Neural progenitor cell (in vitro differentiated cells): ENCODE measurements at regions not wholly inside any gene's neighbourhood (a gene's known extent, or its start where the extent isn't known, plus 50 kb on each side); places are given as distances from the start of the nearest gene placed in this dataset.

Experiments
- DNase-seq: peaks from one replicate; pipeline ENCODE4 v3.0.0-alpha.2; 2016; ENCODE audit warnings: low spot score
- H2AFZ ChIP-seq: fragments of 200-600 bp; sonication (generic); replicated peaks from 2 replicates; pipeline ENCODE4 v1.6.1; 2016; ENCODE audit warnings: antibody characterized with exemption
- H3F3A ChIP-seq: fragments of 200-600 bp; sonication (generic); 2 replicates; pipeline ENCODE4 v1.6.1; 2016; ENCODE audit warnings: antibody characterized with exemption, low read depth
- H3K27ac ChIP-seq: fragments of 200-600 bp; sonication (generic); 2 replicates; pipeline ENCODE4 v1.5.1; 2016; ENCODE audit warnings: mild to moderate bottlenecking
- H3K27me3 ChIP-seq: fragments of 200-600 bp; sonication (generic); 2 replicates; pipeline ENCODE4 v1.6.1; 2016; ENCODE audit warnings: mild to moderate bottlenecking, moderate library complexity
- H3K36me3 ChIP-seq: fragments of 200-600 bp; sonication (generic); 2 replicates; pipeline ENCODE4 v1.5.1; 2016
- H3K4me1 ChIP-seq: fragments of 200-600 bp; sonication (generic); 2 replicates; pipeline ENCODE4 v1.6.1; 2016; ENCODE audit warnings: mixed run types
- H3K4me2 ChIP-seq: fragments of 200-600 bp; sonication (generic); 2 replicates; pipeline ENCODE4 v1.6.1; 2016
- H3K4me3 ChIP-seq: fragments of 200-600 bp; sonication (generic); 2 replicates; pipeline ENCODE4 v1.5.1; 2016
- H3K79me2 ChIP-seq: fragments of 200-600 bp; sonication (generic); 2 replicates; pipeline ENCODE4 v1.6.1; 2016; ENCODE audit warnings: low read depth
- H3K9ac ChIP-seq: fragments of 200-600 bp; sonication (generic); 2 replicates; pipeline ENCODE4 v1.6.1; 2016
- H3K9me3 ChIP-seq: fragments of 200-600 bp; sonication (generic); 2 replicates; pipeline ENCODE4 v1.5.1; 2016; ENCODE audit warnings: low read depth
- H4K20me1 ChIP-seq: fragments of 200-600 bp; sonication (generic); 2 replicates; pipeline ENCODE4 v1.6.1; 2016; ENCODE audit warnings: low read depth
- H3K27ac Mint-ChIP-seq: 3 replicates; pipeline ENCODE4 v1.8.0; 2021; ENCODE audit warnings: mixed read lengths
- H3K27me3 Mint-ChIP-seq: 2 replicates; pipeline ENCODE4 v1.8.0; 2022; ENCODE audit warnings: low read depth, mild to moderate bottlenecking, inconsistent platforms, moderate library complexity, mixed read lengths; ENCODE audit not compliant: insufficient read depth
- H3K36me3 Mint-ChIP-seq: 3 replicates; pipeline ENCODE4 v1.8.0; 2021; ENCODE audit warnings: mixed read lengths
- H3K4me1 Mint-ChIP-seq: 3 replicates; pipeline ENCODE4 v1.8.0; 2021; ENCODE audit warnings: mixed read lengths
- H3K4me3 Mint-ChIP-seq: 3 replicates; pipeline ENCODE4 v1.8.0; 2021; ENCODE audit warnings: mild to moderate bottlenecking, moderate library complexity, mixed read lengths
- H3K9me3 Mint-ChIP-seq: 3 replicates; pipeline ENCODE4 v1.8.0; 2020; ENCODE audit warnings: mixed read lengths
- EZH2 ChIP-seq: fragments of 200-600 bp; sonication (generic); IDR thresholded peaks from 2 replicates; pipeline ENCODE4 v1.6.1; 2017; ENCODE audit warnings: antibody characterized with exemption, mild to moderate bottlenecking, moderate library complexity
- EZH2phosphoT487 ChIP-seq: fragments of 200-600 bp; sonication (generic); IDR thresholded peaks from 2 replicates; pipeline ENCODE4 v1.6.1; 2017; ENCODE audit warnings: antibody characterized with exemption
- TF ChIP-seq, protein P1 (sequence below): fragments of 200-600 bp; sonication (generic); IDR thresholded peaks from 2 replicates; pipeline ENCODE4 v1.5.1; 2017; ENCODE audit warnings: antibody characterized with exemption, mild to moderate bottlenecking

DNA sequence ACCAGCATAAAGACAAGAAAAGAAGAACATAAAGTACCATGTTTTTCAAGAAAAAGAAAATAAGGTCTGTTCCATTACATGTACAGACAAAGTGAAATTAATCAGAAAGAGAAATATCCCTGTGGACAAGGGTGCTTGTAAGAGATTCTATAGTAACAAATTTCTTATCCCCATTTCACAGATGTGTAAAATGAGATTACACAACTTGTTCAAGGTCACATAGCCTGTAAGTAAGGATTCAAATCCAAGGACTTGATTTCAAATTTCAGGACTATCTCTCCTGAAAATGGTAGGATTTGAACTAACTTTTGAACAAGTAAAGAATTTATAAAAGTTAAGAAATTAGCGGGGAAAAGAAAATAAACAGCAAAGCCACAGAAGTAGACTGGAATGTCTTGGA lies 248.2 kb upstream of the SLC39A10 start:
- H3K4me3 Mint-ChIP-seq: no peak overlapping the region
- H3K9me3 Mint-ChIP-seq: no peaks in the 10 kb centered on the region
- H3K27ac ChIP-seq: no peak overlapping the region

DNA sequence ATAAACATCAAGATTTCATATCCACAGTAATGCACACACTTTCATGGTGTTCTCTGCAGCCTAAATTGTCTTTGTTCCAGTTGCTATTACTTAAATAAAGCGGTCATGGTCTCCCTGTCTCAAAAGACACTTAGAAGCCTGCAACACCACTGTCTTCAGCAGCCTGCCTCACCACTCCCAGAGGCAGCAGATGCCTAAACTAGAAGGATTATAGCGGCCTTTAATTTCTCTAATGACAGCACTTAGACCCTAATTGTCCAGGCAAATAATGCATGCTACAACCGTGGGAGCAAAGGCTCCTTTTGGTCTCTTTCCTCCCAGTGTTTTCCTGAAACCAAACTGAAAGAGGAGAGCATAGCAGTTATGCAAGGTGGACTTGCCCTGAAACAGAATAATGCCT lies 248.8 kb upstream of the SLC39A10 start:
- Mint-ChIP-seq H3K4me3 (no peak overlapping the region), H3K4me1 (peaks cover 6% of the 10 kb centered on the region), H3K27me3 (no peaks in the 10 kb centered on the region), H3K9me3 (no peaks in the 10 kb centered on the region), H3K36me3 (no peaks in the 10 kb centered on the region), H3K27ac (no peak overlapping the region)
- Histone ChIP-seq H3K4me2 (no peak overlapping the region), H3K4me3 (no peak overlapping the region), H3K4me1 (no peaks in the 10 kb centered on the region), H3K79me2 (no peaks in the 10 kb centered on the region), H3K36me3 (no peaks in the 10 kb centered on the region), H2AFZ (no peak overlapping the region), H4K20me1 (no peaks in the 10 kb centered on the region), H3K27me3 (no peaks in the 10 kb centered on the region), H3K9me3 (no peaks in the 10 kb centered on the region), H3K9ac (no peak overlapping the region), H3K27ac (no peak overlapping the region), H3F3A (no peaks in the 10 kb centered on the region)
- TF ChIP-seq, protein P1, sequence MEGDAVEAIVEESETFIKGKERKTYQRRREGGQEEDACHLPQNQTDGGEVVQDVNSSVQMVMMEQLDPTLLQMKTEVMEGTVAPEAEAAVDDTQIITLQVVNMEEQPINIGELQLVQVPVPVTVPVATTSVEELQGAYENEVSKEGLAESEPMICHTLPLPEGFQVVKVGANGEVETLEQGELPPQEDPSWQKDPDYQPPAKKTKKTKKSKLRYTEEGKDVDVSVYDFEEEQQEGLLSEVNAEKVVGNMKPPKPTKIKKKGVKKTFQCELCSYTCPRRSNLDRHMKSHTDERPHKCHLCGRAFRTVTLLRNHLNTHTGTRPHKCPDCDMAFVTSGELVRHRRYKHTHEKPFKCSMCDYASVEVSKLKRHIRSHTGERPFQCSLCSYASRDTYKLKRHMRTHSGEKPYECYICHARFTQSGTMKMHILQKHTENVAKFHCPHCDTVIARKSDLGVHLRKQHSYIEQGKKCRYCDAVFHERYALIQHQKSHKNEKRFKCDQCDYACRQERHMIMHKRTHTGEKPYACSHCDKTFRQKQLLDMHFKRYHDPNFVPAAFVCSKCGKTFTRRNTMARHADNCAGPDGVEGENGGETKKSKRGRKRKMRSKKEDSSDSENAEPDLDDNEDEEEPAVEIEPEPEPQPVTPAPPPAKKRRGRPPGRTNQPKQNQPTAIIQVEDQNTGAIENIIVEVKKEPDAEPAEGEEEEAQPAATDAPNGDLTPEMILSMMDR: no peak
- TF ChIP-seq EZH2 (no peak), EZH2phosphoT487 (no peak)
- DNase-seq: no peak

More for the DNA sequence above, 248.2 kb upstream of the SLC39A10 start:
- no peaks in the 10 kb centered on the region for H4K20me1 ChIP-seq
- no peak overlapping the region for H3K4me2 ChIP-seq
- no peaks in the 10 kb centered on the region for H3K79me2 ChIP-seq
- Mint-ChIP-seq H3K27ac (no peak overlapping the region), H3K36me3 (no peaks in the 10 kb centered on the region), H3K4me1 (peaks cover 6% of the 10 kb centered on the region), H3K27me3 (no peaks in the 10 kb centered on the region)
- no peak overlapping the region for H3K4me3 ChIP-seq
- H3K27me3 ChIP-seq: no peaks in the 10 kb centered on the region
- no peaks in the 10 kb centered on the region for H3K9me3 ChIP-seq
- no peaks in the 10 kb centered on the region for H3F3A ChIP-seq
- H2AFZ ChIP-seq: no peak overlapping the region
- H3K4me1 ChIP-seq: no peaks in the 10 kb centered on the region
- TF ChIP-seq EZH2 (no peak), EZH2phosphoT487 (no peak)
- TF ChIP-seq, protein P1: no peak
- H3K36me3 ChIP-seq: no peaks in the 10 kb centered on the region
- no peak overlapping the region for H3K9ac ChIP-seq
- DNase-seq: no peak

DNA sequence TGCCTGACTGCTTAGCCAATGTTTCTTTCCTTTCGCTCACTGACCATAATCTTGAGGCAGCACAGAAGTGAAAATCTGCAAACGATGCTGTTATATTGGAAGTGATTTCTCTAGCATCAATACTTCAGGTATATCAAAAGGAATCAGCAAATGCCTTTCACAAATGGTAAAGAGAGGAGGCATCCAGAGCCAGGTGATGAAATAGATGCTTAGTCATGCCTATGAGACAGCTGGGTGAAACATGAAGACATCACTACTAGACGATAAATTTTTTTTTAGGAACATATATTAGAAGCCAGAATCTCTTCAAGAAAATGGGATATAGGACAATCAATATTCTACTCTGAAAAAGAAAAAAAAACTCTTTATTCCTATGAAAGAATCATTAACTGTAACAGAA lies 249.2 kb upstream of the SLC39A10 start:
- Histone ChIP-seq H3K4me1 (no peaks in the 10 kb centered on the region), H3K4me3 (no peak overlapping the region), H3K79me2 (no peaks in the 10 kb centered on the region), H3F3A (no peaks in the 10 kb centered on the region), H3K27ac (no peak overlapping the region), H3K36me3 (no peaks in the 10 kb centered on the region), H3K4me2 (no peak overlapping the region), H3K9me3 (no peaks in the 10 kb centered on the region), H4K20me1 (no peaks in the 10 kb centered on the region), H3K9ac (no peak overlapping the region), H3K27me3 (no peaks in the 10 kb centered on the region), H2AFZ (no peak overlapping the region)
- H3K4me3 Mint-ChIP-seq: no peak overlapping the region
- no peak for TF ChIP-seq EZH2
- TF ChIP-seq, protein P1: no peak
- TF ChIP-seq EZH2phosphoT487: no peak
- no peaks in the 10 kb centered on the region for H3K36me3 Mint-ChIP-seq
- H3K27ac Mint-ChIP-seq: no peak overlapping the region
- peaks cover 6% of the 10 kb centered on the region for H3K4me1 Mint-ChIP-seq
- no peaks in the 10 kb centered on the region for H3K9me3 Mint-ChIP-seq
- peaks cover 3% of the 10 kb centered on the region for H3K27me3 Mint-ChIP-seq
- DNase-seq: no peak
